Right atrium auricular region (tissue), 2 donors: ENCODE measurements at regions not wholly inside any gene's neighbourhood (a gene's known extent, or its start where the extent isn't known, plus 50 kb on each side); places are given as distances from the start of the nearest gene placed in this dataset.

Experiments
- DNase-seq: peaks from one replicate; pipeline ENCODE4 v3.0.0-alpha.2; 2019; ENCODE audit warnings: low spot score
- H3K27ac ChIP-seq, 2 donors: fragments of 200-600 bp; sonication (generic); 1 replicate in 1 of 2; 2 replicates in 1 of 2; pipeline ENCODE4 v1.5.1; 2016 to 2019
- H3K27me3 ChIP-seq, 2 donors: fragments of 200-600 bp; sonication (generic); one replicate each; pipeline versions ENCODE4 v1.5.1 to v1.6.0; 2017 to 2019
- H3K36me3 ChIP-seq: fragments of 200-600 bp; sonication (generic); one replicate; pipeline ENCODE4 v1.5.1; 2016
- H3K4me1 ChIP-seq, 2 donors: fragments of 200-600 bp; sonication (generic); one replicate each; pipeline versions ENCODE4 v1.5.1 to v1.6.0; 2017 to 2019
- H3K4me3 ChIP-seq, 2 donors: fragments of 200-600 bp; sonication (generic); 1 replicate in 1 of 2; 2 replicates in 1 of 2; pipeline ENCODE4 v1.5.1; 2017 to 2019; ENCODE audit warnings: mild to moderate bottlenecking in 1 of 2, moderate library complexity in 1 of 2
- H3K9me3 ChIP-seq, 2 donors: fragments of 200-600 bp; sonication (generic); one replicate each; pipeline ENCODE4 v1.5.1; 2019
- microRNA counts, 2 donors: library from miRNA; unstranded; fragments of <30 nt; microRNA quantifications; one replicate each; lab custom pipeline; 2016 to 2017
- microRNA-seq, 2 donors: library from miRNA; unstranded; fragments of <30 nt; microRNA quantifications; one replicate each; pipeline ENCODE4, GENCODE V29; 2016 to 2017; ENCODE audit warnings: borderline number of aligned reads in 2 of 2, borderline replicate concordance in 1 of 2
- TF ChIP-seq, protein P1 (sequence below), 2 donors: fragments of 200-600 bp; sonication (generic); IDR thresholded peaks; one replicate each; pipeline ENCODE4 v1.5.1; 2019; ENCODE audit warnings: antibody characterized with exemption in 2 of 2

- H3K27me3 ChIP-seq: no peaks in the 10 kb centered on the region
- no peaks in the 10 kb centered on the region for H3K4me1 ChIP-seq
- no peak overlapping the region for H3K27ac ChIP-seq
- peaks cover 0 to 8% of the 10 kb centered on the region in 2 donors for H3K9me3 ChIP-seq
- TF ChIP-seq, protein P1, sequence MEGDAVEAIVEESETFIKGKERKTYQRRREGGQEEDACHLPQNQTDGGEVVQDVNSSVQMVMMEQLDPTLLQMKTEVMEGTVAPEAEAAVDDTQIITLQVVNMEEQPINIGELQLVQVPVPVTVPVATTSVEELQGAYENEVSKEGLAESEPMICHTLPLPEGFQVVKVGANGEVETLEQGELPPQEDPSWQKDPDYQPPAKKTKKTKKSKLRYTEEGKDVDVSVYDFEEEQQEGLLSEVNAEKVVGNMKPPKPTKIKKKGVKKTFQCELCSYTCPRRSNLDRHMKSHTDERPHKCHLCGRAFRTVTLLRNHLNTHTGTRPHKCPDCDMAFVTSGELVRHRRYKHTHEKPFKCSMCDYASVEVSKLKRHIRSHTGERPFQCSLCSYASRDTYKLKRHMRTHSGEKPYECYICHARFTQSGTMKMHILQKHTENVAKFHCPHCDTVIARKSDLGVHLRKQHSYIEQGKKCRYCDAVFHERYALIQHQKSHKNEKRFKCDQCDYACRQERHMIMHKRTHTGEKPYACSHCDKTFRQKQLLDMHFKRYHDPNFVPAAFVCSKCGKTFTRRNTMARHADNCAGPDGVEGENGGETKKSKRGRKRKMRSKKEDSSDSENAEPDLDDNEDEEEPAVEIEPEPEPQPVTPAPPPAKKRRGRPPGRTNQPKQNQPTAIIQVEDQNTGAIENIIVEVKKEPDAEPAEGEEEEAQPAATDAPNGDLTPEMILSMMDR (IDR thresholded peaks at IDR 0.05): no peak
- DNase-seq: no peak
- H3K36me3 ChIP-seq: no peaks in the 10 kb centered on the region
- no peak overlapping the region for H3K4me3 ChIP-seq
These were observed 50.0 kb upstream of the GPR39 start for GRCh38 chr2:132366421-132367180.

MicroRNAs in the stretch of these regions (microRNA counts, 767-probe panel; counts per million panel counts)
- 0 to 31.0 counts per million in 2 donors for microRNA hsa-miR-663b (lab: Ali Mortazavi, UCI)

Small RNAs in the stretch of these regions (microRNA-seq; reads per million reads assigned to microRNA genes)
- 0 reads per million in 2 donors for gene MIR663B
